NCI-H1092 treated with DMSO at 0.1 percent for 48 hours (cell line): ENCODE measurements at regions not wholly inside any gene's neighbourhood (a gene's known extent, or its start where the extent isn't known, plus 50 kb on each side); places are given as distances from the start of the nearest gene placed in this dataset.

ENCODE experiments used
- DNase-seq: peaks from one replicate; lab custom pipeline; 2025; lab: John Stamatoyannopoulos, UW

- no peak for DNase-seq
Measured at GRCh38 chr2:239765076-239765845, 259.9 kb downstream of the NDUFA10 start.

GRCh38 chr2:239763433-239764097 lies 261.6 kb downstream of the NDUFA10 start:
- DNase-seq = no peak

GRCh38 chr2:239762655-239763269 lies 262.4 kb downstream of the NDUFA10 start:
- DNase-seq = no peak

GRCh38 chr2:239762106-239762505 lies 263.0 kb downstream of the NDUFA10 start:
- DNase-seq = no peak

- DNase-seq = no peak
Measured at GRCh38 chr2:239760596-239760995, 264.5 kb downstream of the NDUFA10 start.

GRCh38 chr2:239758279-239758877 lies 266.8 kb downstream of the NDUFA10 start:
- no peak for DNase-seq

GRCh38 chr2:239756790-239757760 lies 268.1 kb downstream of the NDUFA10 start:
- DNase-seq = no peak

- DNase-seq = no peak
Measured at GRCh38 chr2:239756031-239756789, 268.9 kb downstream of the NDUFA10 start.

- DNase-seq = no peak
Measured at GRCh38 chr2:239753401-239753837, 271.7 kb downstream of the NDUFA10 start.

- DNase-seq = no peak
Measured at GRCh38 chr2:239752951-239753350, 272.2 kb downstream of the NDUFA10 start.

GRCh38 chr2:239751679-239752355 lies 273.3 kb downstream of the NDUFA10 start:
- DNase-seq = no peak

GRCh38 chr2:239750929-239751678 lies 274.0 kb downstream of the NDUFA10 start:
- DNase-seq = no peak

- DNase-seq = no peak
Measured at GRCh38 chr2:239750045-239750835, 274.9 kb downstream of the NDUFA10 start.

GRCh38 chr2:239749272-239749873 lies 275.8 kb downstream of the NDUFA10 start:
- no peak for DNase-seq

- DNase-seq = no peak
Measured at GRCh38 chr2:239748811-239749210, 276.3 kb downstream of the NDUFA10 start.

- DNase-seq = no peak
Measured at GRCh38 chr2:239747771-239748170, 277.4 kb downstream of the NDUFA10 start.

- DNase-seq = no peak
Measured at GRCh38 chr2:239747274-239747673, 277.9 kb downstream of the NDUFA10 start.
